Ascending aorta (tissue), 2 donors: ENCODE measurements at regions not wholly inside any gene's neighbourhood (a gene's known extent, or its start where the extent isn't known, plus 50 kb on each side); places are given as distances from the start of the nearest gene placed in this dataset.

Experiments used
- DNase-seq, 2 donors: peaks; one replicate each; pipeline ENCODE4 v3.0.0-alpha.2; 2019; ENCODE audit warnings: low spot score in 2 of 2
- H3K27ac ChIP-seq, 2 donors: fragments of 200-600 bp; sonication (generic); one replicate each; pipeline ENCODE4 v1.5.1; 2016 to 2017; ENCODE audit warnings: mild to moderate bottlenecking in 1 of 2
- H3K27me3 ChIP-seq: fragments of 200-600 bp; sonication (generic); one replicate; pipeline ENCODE4 v1.5.1; 2017
- H3K36me3 ChIP-seq, 2 donors: fragments of 200-600 bp; sonication (generic); one replicate each; pipeline ENCODE4 v1.5.1; 2016
- H3K4me1 ChIP-seq, 2 donors: fragments of 200-600 bp; sonication (generic); one replicate each; pipeline ENCODE4 v1.5.1; 2016 to 2017; ENCODE audit warnings: mild to moderate bottlenecking in 1 of 2
- H3K4me3 ChIP-seq, 2 donors: fragments of 200-600 bp; sonication (generic); one replicate each; pipeline ENCODE4 v1.5.1; 2016 to 2017; ENCODE audit warnings: mild to moderate bottlenecking in 1 of 2
- H3K9me3 ChIP-seq, 2 donors: fragments of 200-600 bp; sonication (generic); one replicate each; pipeline ENCODE4 v1.5.1; 2016
- intact Hi-C: fragments of 100-400 bp; cut with DNase I; formaldehyde crosslinking; loops from one replicate; pipeline ENCODE4 v1.15.1; 2023
- TF ChIP-seq, protein P1 (sequence below), 3 experiments: fragments of 200-600 bp in 2 of 3; fragments of 450-650 bp in 1 of 3; sonication (generic) in 2 of 3; IDR thresholded peaks; one replicate each; pipeline ENCODE4 v1.5.1; 2016 to 2019; ENCODE audit warnings: antibody characterized with exemption in 3 of 3, mild to moderate bottlenecking in 1 of 3, moderate library complexity in 1 of 3

DNA sequence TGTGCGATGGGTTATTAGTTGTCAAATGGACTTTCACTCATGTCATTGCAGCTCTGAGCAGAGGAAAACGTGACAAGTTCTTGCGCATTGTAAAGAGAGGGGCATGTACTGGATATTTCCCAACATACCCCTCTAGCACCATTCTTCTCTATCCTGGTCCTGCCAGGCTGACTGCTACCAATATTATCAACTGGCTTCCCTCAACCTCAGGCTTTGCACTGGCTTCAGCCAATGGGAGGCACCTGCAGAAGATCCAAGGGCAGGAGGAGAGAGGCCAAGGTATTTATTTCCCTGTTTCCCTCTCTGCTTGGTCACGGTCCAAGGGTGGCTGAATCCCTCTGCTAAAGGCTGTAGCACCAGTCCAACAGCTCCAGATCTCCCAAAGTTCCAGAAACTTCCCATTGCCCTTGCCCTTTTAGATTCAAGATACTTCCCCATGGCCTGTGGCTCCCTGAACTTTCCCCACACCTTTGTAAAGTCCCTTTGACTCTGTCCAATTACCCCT lies 175.6 kb upstream of the NECTIN1 start:
- Histone ChIP-seq H3K27ac (no peak overlapping the region), H3K4me3 (no peak overlapping the region), H3K27me3 (no peaks in the 10 kb centered on the region), H3K4me1 (no peaks in the 10 kb centered on the region), H3K36me3 (no peaks in the 10 kb centered on the region), H3K9me3 (no peaks in the 10 kb centered on the region)
- TF ChIP-seq, protein P1, sequence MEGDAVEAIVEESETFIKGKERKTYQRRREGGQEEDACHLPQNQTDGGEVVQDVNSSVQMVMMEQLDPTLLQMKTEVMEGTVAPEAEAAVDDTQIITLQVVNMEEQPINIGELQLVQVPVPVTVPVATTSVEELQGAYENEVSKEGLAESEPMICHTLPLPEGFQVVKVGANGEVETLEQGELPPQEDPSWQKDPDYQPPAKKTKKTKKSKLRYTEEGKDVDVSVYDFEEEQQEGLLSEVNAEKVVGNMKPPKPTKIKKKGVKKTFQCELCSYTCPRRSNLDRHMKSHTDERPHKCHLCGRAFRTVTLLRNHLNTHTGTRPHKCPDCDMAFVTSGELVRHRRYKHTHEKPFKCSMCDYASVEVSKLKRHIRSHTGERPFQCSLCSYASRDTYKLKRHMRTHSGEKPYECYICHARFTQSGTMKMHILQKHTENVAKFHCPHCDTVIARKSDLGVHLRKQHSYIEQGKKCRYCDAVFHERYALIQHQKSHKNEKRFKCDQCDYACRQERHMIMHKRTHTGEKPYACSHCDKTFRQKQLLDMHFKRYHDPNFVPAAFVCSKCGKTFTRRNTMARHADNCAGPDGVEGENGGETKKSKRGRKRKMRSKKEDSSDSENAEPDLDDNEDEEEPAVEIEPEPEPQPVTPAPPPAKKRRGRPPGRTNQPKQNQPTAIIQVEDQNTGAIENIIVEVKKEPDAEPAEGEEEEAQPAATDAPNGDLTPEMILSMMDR (IDR thresholded peaks at IDR 0.05) = no peak
- intact Hi-C loops = no loop called here
- DNase-seq = no peak

DNA sequence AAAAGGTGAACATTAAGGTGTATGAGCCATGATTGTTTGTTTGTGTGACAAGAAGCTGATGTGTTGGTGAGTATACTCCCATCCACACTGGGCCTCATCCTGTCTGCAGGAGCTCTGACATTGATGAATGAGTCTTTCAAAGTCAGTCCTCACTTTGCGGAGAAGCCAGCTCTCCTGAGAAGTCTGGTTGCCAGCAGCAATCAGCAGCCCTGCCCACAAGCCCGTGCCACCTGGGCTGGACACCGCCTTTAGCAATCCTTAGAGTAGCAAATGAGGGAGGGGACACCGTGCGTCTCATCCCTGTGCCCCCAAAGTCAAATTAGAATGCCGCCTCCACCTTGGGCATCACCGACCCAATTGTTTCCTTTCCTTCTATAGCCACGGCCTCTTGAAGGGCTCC lies 174.8 kb upstream of the NECTIN1 start:
- intact Hi-C loops = no loop called here
- Histone ChIP-seq H3K36me3 (no peaks in the 10 kb centered on the region), H3K27me3 (no peaks in the 10 kb centered on the region), H3K9me3 (no peaks in the 10 kb centered on the region), H3K4me1 (no peaks in the 10 kb centered on the region), H3K27ac (no peak overlapping the region), H3K4me3 (no peak overlapping the region)
- DNase-seq = no peak
- TF ChIP-seq, protein P1 (IDR thresholded peaks at IDR 0.05) = no peak

GRCh38 chr11:119903389-119903788 lies 174.4 kb upstream of the NECTIN1 start:
- DNase-seq = no peak
- TF ChIP-seq, protein P1 (IDR thresholded peaks at IDR 0.05) = no peak
- Histone ChIP-seq H3K4me1 (no peaks in the 10 kb centered on the region), H3K27me3 (no peaks in the 10 kb centered on the region), H3K36me3 (no peaks in the 10 kb centered on the region), H3K27ac (no peak overlapping the region), H3K9me3 (no peaks in the 10 kb centered on the region), H3K4me3 (no peak overlapping the region)
- intact Hi-C loops = no loop called here

DNA sequence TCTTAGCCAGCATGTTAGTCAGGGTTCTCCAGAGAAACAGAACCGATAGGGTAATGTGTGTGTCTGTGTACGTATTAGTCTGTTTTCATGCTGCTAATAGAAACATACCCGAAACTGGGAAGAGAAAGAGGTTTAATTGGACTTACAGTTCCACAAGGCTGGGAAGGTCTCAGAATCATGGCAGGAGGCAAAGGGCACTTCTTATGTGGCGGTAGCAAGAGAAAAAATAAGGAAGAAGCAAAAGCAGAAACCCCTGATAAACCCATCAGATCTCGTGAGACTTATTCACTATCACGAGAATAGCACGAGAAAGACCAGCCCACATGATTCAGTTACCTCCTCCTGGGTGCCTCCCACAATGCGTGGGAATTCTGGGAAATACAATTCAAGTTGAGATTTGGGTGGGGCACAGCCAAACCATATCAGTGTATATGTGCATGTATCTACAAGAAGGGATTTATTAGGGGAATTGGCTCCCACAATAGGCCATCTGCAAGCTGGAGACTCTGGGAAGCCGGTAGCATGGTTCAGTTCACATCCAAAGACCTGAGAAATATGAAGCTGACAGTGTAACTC lies 173.7 kb upstream of the NECTIN1 start:
- no peak overlapping the region for H3K4me3 ChIP-seq
- TF ChIP-seq, protein P1 (IDR thresholded peaks at IDR 0.05) = no peak
- no peak overlapping the region for H3K27ac ChIP-seq
- no peaks in the 10 kb centered on the region for H3K4me1 ChIP-seq
- intact Hi-C loops = no loop called here
- H3K36me3 ChIP-seq = no peaks in the 10 kb centered on the region
- DNase-seq = no peak
- H3K27me3 ChIP-seq = no peaks in the 10 kb centered on the region
- H3K9me3 ChIP-seq = no peaks in the 10 kb centered on the region

DNA sequence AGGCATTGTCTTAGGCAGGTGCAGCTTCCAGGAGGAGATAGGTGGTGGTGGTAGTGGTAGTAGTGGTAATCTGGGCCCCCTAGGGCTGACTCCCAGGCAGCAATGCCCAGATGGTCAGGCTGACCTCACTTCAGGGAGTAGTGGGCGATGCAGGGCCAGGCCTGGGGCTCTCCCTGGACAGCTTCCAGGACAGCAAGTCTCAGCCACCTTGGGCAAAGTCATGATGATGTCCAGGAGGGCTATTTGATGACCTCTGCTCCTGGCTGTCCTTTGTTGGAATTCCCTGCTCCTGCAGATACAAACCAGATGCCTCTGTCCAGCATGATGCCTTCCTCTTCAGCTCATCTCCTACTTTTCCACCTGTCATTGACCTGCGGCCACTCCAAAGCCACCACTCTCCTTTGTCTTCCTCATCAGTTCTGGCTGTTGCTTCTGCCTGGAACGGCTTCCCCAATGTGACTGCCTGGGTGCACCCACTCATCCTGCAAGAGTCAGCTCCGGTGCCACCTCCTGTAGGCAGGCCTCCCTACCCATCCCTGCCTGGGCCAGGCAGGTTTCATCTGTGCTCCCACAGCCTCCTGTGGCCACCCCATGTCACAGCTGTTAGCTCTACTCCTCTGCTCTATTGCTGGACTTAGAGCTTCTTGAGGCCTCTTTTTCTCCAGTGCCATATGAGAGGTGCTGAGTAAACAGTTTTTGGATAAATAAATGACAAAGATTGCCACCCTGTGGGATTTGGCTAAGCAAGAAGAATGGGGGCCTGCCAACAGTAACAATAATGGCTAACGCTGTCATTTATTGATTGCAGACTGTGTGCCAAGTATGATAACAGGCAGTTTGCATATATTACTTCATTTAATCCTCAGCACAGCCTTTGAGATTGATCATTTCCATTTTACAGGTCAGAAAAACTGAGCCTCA lies 172.9 kb upstream of the NECTIN1 start:
- no peaks in the 10 kb centered on the region for H3K27me3 ChIP-seq
- no peak for DNase-seq
- H3K4me1 ChIP-seq = peaks cover 0 to 4% of the 10 kb centered on the region in 2 donors
- TF ChIP-seq, protein P1 (IDR thresholded peaks at IDR 0.05) = no peak
- intact Hi-C loops = no loop called here
- H3K4me3 ChIP-seq = no peak overlapping the region
- no peaks in the 10 kb centered on the region for H3K36me3 ChIP-seq
- H3K27ac ChIP-seq = no peak overlapping the region
- H3K9me3 ChIP-seq = no peaks in the 10 kb centered on the region
